ENCODE measurements at regions not wholly inside any gene's neighbourhood (a gene's known extent, or its start where the extent isn't known, plus 50 kb on each side); places are given as distances from the start of the nearest gene placed in this dataset.
"Not testable (repeated sequence)": the region's sequence is repeated elsewhere in the genome, so short reads cannot be mapped to it uniquely, and the experiment has no call there.

GRCh38 chr6:100230953-100231316 lies 233.8 kb downstream of the SIM1 start:
- TF ChIP-seq Cebpa-rat (IDR thresholded peaks at IDR 0.05): no peak
- Histone ChIP-seq H4K20me1 (no peaks in the 10 kb centered on the region), H3K36me3 (no peaks in the 10 kb centered on the region), H3K27ac (no peak overlapping the region), H3K4me2 (no peak overlapping the region), H3K4me3 (no peak overlapping the region), H3K9me3 (no peaks in the 10 kb centered on the region), H3K27me3 (no peaks in the 10 kb centered on the region), H3K9ac (no peak overlapping the region), H3K4me1 (peaks cover 15% of the 10 kb centered on the region)

- no peaks in the 10 kb centered on the region for H4K20me1 ChIP-seq
- H3K36me3 ChIP-seq: no peaks in the 10 kb centered on the region
- no peaks in the 10 kb centered on the region for H3K27me3 ChIP-seq
- no peak overlapping the region for H3K9ac ChIP-seq
- TF ChIP-seq Cebpa-rat (IDR thresholded peaks at IDR 0.05): no peak
- H3K4me3 ChIP-seq: no peak overlapping the region
- H3K4me1 ChIP-seq: peaks cover 15% of the 10 kb centered on the region
- no peak overlapping the region for H3K27ac ChIP-seq
- no peaks in the 10 kb centered on the region for H3K9me3 ChIP-seq
- no peak overlapping the region for H3K4me2 ChIP-seq
These were observed 234.4 kb downstream of the SIM1 start for GRCh38 chr6:100230115-100230952.

GRCh38 chr6:100229512-100229911 lies 235.2 kb downstream of the SIM1 start:
- TF ChIP-seq Cebpa-rat (IDR thresholded peaks at IDR 0.05): no peak
- Histone ChIP-seq H3K4me3 (peak overlapping the region; percentile 62; the same call in 1 of the 2 replicates), H3K4me1 (peaks cover 15% of the 10 kb centered on the region), H3K27me3 (no peaks in the 10 kb centered on the region), H3K4me2 (peak overlapping the region; percentile 75), H3K36me3 (no peaks in the 10 kb centered on the region), H3K9ac (no peak overlapping the region), H3K27ac (no peak overlapping the region), H4K20me1 (no peaks in the 10 kb centered on the region), H3K9me3 (no peaks in the 10 kb centered on the region)

- Histone ChIP-seq H3K4me3 (peak overlapping the region; percentile 62), H3K9ac (peak overlapping the region; percentile 40; the same call in 1 of the 2 replicates), H4K20me1 (no peaks in the 10 kb centered on the region), H3K9me3 (no peaks in the 10 kb centered on the region), H3K36me3 (no peaks in the 10 kb centered on the region), H3K4me1 (peaks cover 15% of the 10 kb centered on the region), H3K27me3 (no peaks in the 10 kb centered on the region), H3K4me2 (peak overlapping the region; percentile 75), H3K27ac (peak overlapping the region; percentile 39; the same call in 1 of the 2 replicates)
- no peak for TF ChIP-seq Cebpa-rat (IDR thresholded peaks at IDR 0.05)
These were observed 234.9 kb upstream of the MCHR2 start for GRCh38 chr6:100228834-100229441.

GRCh38 chr6:100228437-100228833 lies 234.4 kb upstream of the MCHR2 start:
- no peaks in the 10 kb centered on the region for H3K9me3 ChIP-seq
- peak overlapping the region; percentile 75 for H3K4me2 ChIP-seq
- peak overlapping the region; percentile 39; the same call in 1 of the 2 replicates for H3K27ac ChIP-seq
- no peaks in the 10 kb centered on the region for H3K27me3 ChIP-seq
- no peaks in the 10 kb centered on the region for H3K36me3 ChIP-seq
- no peaks in the 10 kb centered on the region for H4K20me1 ChIP-seq
- no peak for TF ChIP-seq Cebpa-rat (IDR thresholded peaks at IDR 0.05)
- H3K4me1 ChIP-seq: peaks cover 15% of the 10 kb centered on the region
- peak overlapping the region; percentile 62 for H3K4me3 ChIP-seq
- peak overlapping the region; percentile 40; the same call in 1 of the 2 replicates for H3K9ac ChIP-seq

- no peak for TF ChIP-seq Cebpa-rat (IDR thresholded peaks at IDR 0.05)
- no peaks in the 10 kb centered on the region for H3K9me3 ChIP-seq
- H4K20me1 ChIP-seq: no peaks in the 10 kb centered on the region
- no peak overlapping the region for H3K4me3 ChIP-seq
- H3K4me2 ChIP-seq: no peak overlapping the region
- H3K9ac ChIP-seq: no peak overlapping the region
- H3K4me1 ChIP-seq: peaks cover 15% of the 10 kb centered on the region
- no peaks in the 10 kb centered on the region for H3K27me3 ChIP-seq
- no peaks in the 10 kb centered on the region for H3K36me3 ChIP-seq
- H3K27ac ChIP-seq: no peak overlapping the region
These were observed 232.8 kb upstream of the MCHR2 start for GRCh38 chr6:100226811-100227210.

GRCh38 chr6:100223952-100224351 lies 229.9 kb upstream of the MCHR2 start:
- H3K4me1 ChIP-seq: peaks cover 10% of the 10 kb centered on the region
- H3K9me3 ChIP-seq, H3K36me3 ChIP-seq, H3K9ac ChIP-seq, H3K27ac ChIP-seq, H4K20me1 ChIP-seq, H3K4me3 ChIP-seq, H3K4me2 ChIP-seq, H3K27me3 ChIP-seq: not testable (repeated sequence)

GRCh38 chr6:100220543-100220942 lies 226.5 kb upstream of the MCHR2 start:
- Histone ChIP-seq H3K9ac (no peak overlapping the region), H3K27ac (no peak overlapping the region), H4K20me1 (no peaks in the 10 kb centered on the region), H3K4me3 (no peak overlapping the region), H3K27me3 (no peaks in the 10 kb centered on the region), H3K9me3 (no peaks in the 10 kb centered on the region), H3K4me2 (no peak overlapping the region), H3K36me3 (no peaks in the 10 kb centered on the region), H3K4me1 (no peaks in the 10 kb centered on the region)
- TF ChIP-seq Cebpa-rat (IDR thresholded peaks at IDR 0.05): no peak

GRCh38 chr6:100217225-100218012 lies 223.4 kb upstream of the MCHR2 start:
- Histone ChIP-seq H3K4me1 (peaks cover 5% of the 10 kb centered on the region), H3K4me3 (no peak overlapping the region), H3K4me2 (no peak overlapping the region), H3K9me3 (no peaks in the 10 kb centered on the region), H3K27me3 (no peaks in the 10 kb centered on the region), H3K36me3 (no peaks in the 10 kb centered on the region), H3K9ac (no peak overlapping the region), H3K27ac (no peak overlapping the region), H4K20me1 (no peaks in the 10 kb centered on the region)
- TF ChIP-seq Cebpa-rat (IDR thresholded peaks at IDR 0.05): no peak

- H3K36me3 ChIP-seq: no peaks in the 10 kb centered on the region
- H3K27me3 ChIP-seq: no peaks in the 10 kb centered on the region
- H3K27ac ChIP-seq: no peak overlapping the region
- no peaks in the 10 kb centered on the region for H3K9me3 ChIP-seq
- H3K4me1 ChIP-seq: peaks cover 5% of the 10 kb centered on the region
- TF ChIP-seq Cebpa-rat (IDR thresholded peaks at IDR 0.05): no peak
- no peak overlapping the region for H3K4me2 ChIP-seq
- H4K20me1 ChIP-seq: no peaks in the 10 kb centered on the region
- no peak overlapping the region for H3K9ac ChIP-seq
- no peak overlapping the region for H3K4me3 ChIP-seq
These were observed 222.7 kb upstream of the MCHR2 start for GRCh38 chr6:100216760-100217159.
